ENCODE measurements at regions not wholly inside any gene's neighbourhood (a gene's known extent, or its start where the extent isn't known, plus 50 kb on each side); places are given as distances from the start of the nearest gene placed in this dataset.
A peak's percentile ranks its signal among the peaks of the same experiment; 100 is the strongest.
"Not testable (repeated sequence)": the region's sequence is repeated elsewhere in the genome, so short reads cannot be mapped to it uniquely, and the experiment has no call there.

- DNase-seq (ENCODE audit: low spot score) (no peak), ATAC-seq (no peak)
- intact Hi-C loops (cut with DNase I) = no loop called here
Observed at GRCh38 chr3:30464381-30464780, 142.0 kb upstream of the TGFBR2 start.

- ATAC-seq = no peak
- intact Hi-C loops (cut with DNase I) = no loop called here
- no peak for DNase-seq (ENCODE audit: low spot score)
Observed at GRCh38 chr3:30465454-30465853, 140.9 kb upstream of the TGFBR2 start.

GRCh38 chr3:30467596-30468238 is 138.7 kb upstream of the TGFBR2 start:
- no peak for ATAC-seq
- DNase-seq (ENCODE audit: low spot score) = no peak

GRCh38 chr3:30469133-30469532 is 137.3 kb upstream of the TGFBR2 start:
- intact Hi-C loops (cut with DNase I) = no loop called here
- no peak for DNase-seq (ENCODE audit: low spot score)
- ATAC-seq = no peak

More at GRCh38 chr3:30467596-30468238, 138.7 kb upstream of the TGFBR2 start:
- intact Hi-C loops (cut with DNase I) = no loop called here

GRCh38 chr3:30470496-30470895 is 135.9 kb upstream of the TGFBR2 start:
- no peak for DNase-seq (ENCODE audit: low spot score)
- ATAC-seq = no peak
- intact Hi-C loops (cut with DNase I) = no loop called here

- no peak for ATAC-seq
- intact Hi-C loops (cut with DNase I) = no loop called here
Observed at GRCh38 chr3:30471066-30471465, 135.3 kb upstream of the TGFBR2 start.

GRCh38 chr3:30471796-30472489 is 134.5 kb upstream of the TGFBR2 start:
- DNase-seq (ENCODE audit: low spot score) (no peak), ATAC-seq (no peak)
- intact Hi-C loops (cut with DNase I) = no loop called here

More at GRCh38 chr3:30471066-30471465, 135.3 kb upstream of the TGFBR2 start:
- DNase-seq (ENCODE audit: low spot score) = no peak

- intact Hi-C loops (cut with DNase I) = no loop called here
- no peak for DNase-seq (ENCODE audit: low spot score)
- peak; percentile 96 for ATAC-seq
Observed at GRCh38 chr3:30473374-30474051, 132.9 kb upstream of the TGFBR2 start.

- ATAC-seq (no peak), DNase-seq (ENCODE audit: low spot score) (no peak)
- intact Hi-C loops (cut with DNase I) = no loop called here
Observed at GRCh38 chr3:30474371-30474770, 132.0 kb upstream of the TGFBR2 start.

- ATAC-seq (no peak), DNase-seq (ENCODE audit: low spot score) (no peak)
- intact Hi-C loops (cut with DNase I) = no loop called here
Observed at GRCh38 chr3:30475038-30475808, 131.2 kb upstream of the TGFBR2 start.

GRCh38 chr3:30475809-30476178 is 130.6 kb upstream of the TGFBR2 start:
- intact Hi-C loops (cut with DNase I) = no loop called here
- ATAC-seq (no peak), DNase-seq (ENCODE audit: low spot score) (no peak)

- intact Hi-C loops (cut with DNase I) = no loop called here
- ATAC-seq = no peak
- DNase-seq (ENCODE audit: low spot score) = no peak
Observed at GRCh38 chr3:30476368-30477084, 129.9 kb upstream of the TGFBR2 start.

GRCh38 chr3:30477149-30477921 is 129.1 kb upstream of the TGFBR2 start:
- intact Hi-C loops (cut with DNase I) = no loop called here
- DNase-seq (ENCODE audit: low spot score) (no peak), ATAC-seq (no peak)

- ATAC-seq = peak; percentile 69
- intact Hi-C loops (cut with DNase I); DNase-seq (ENCODE audit: low spot score): not testable (repeated sequence)
Observed at GRCh38 chr3:30479737-30480136, 126.7 kb upstream of the TGFBR2 start.

- ATAC-seq = peak; percentile 48
- DNase-seq (ENCODE audit: low spot score); intact Hi-C loops (cut with DNase I): not testable (repeated sequence)
Observed at GRCh38 chr3:30480156-30480555, 126.2 kb upstream of the TGFBR2 start.

GRCh38 chr3:30480587-30480986 is 125.8 kb upstream of the TGFBR2 start:
- DNase-seq (ENCODE audit: low spot score) (no peak), ATAC-seq (no peak)
- intact Hi-C loops (cut with DNase I) = no loop called here

GRCh38 chr3:30481241-30481640 is 125.2 kb upstream of the TGFBR2 start:
- no peak for DNase-seq (ENCODE audit: low spot score)
- intact Hi-C loops (cut with DNase I) = no loop called here
- no peak for ATAC-seq

GRCh38 chr3:30484229-30484628 is 122.2 kb upstream of the TGFBR2 start:
- DNase-seq (ENCODE audit: low spot score); intact Hi-C loops (cut with DNase I); ATAC-seq: not testable (repeated sequence)

Measured in sciatic nerve (tissue), 2 donors.